HepG2 (cell line): ENCODE measurements at regions not wholly inside any gene's neighbourhood (a gene's known extent, or its start where the extent isn't known, plus 50 kb on each side); places are given as distances from the start of the nearest gene placed in this dataset.

ENCODE experiments used
- BCL3 ChIP-seq: sonication (generic); formaldehyde crosslinking; IDR thresholded peaks from 2 replicates; pipeline ENCODE4 v1.5.1; 2020; ENCODE audit warnings: mild to moderate bottlenecking, missing genetic modification reagents, moderate library complexity
- FLYWCH1 ChIP-seq: sonication (generic); formaldehyde crosslinking; IDR thresholded peaks from 2 replicates; pipeline ENCODE4 v1.8.1; 2023; ENCODE audit warnings: mild to moderate bottlenecking, missing genetic modification reagents
- HDAC2 ChIP-seq: sonication (generic); formaldehyde crosslinking; IDR thresholded peaks from 2 replicates; pipeline ENCODE4 v1.4.0; 2020; ENCODE audit warnings: missing genetic modification reagents
- IRX3 ChIP-seq: sonication (generic); formaldehyde crosslinking; IDR thresholded peaks from 2 replicates; pipeline ENCODE4 v1.8.1; 2023; ENCODE audit warnings: mild to moderate bottlenecking, low read depth, missing genetic modification reagents, borderline replicate concordance
- ISX ChIP-seq: sonication (generic); formaldehyde crosslinking; conservative IDR thresholded peaks from 2 replicates; pipeline ENCODE4 v1.5.0; 2020; ENCODE audit warnings: missing genetic modification reagents
- MTA1 ChIP-seq: sonication (generic); formaldehyde crosslinking; IDR thresholded peaks from 2 replicates; pipeline ENCODE4 v1.4.0; 2020; ENCODE audit warnings: missing genetic modification reagents, mild to moderate bottlenecking, borderline replicate concordance
- NAIF1 ChIP-seq: sonication (generic); formaldehyde crosslinking; IDR thresholded peaks from 2 replicates; pipeline ENCODE4 v1.5.0; 2020; ENCODE audit warnings: mild to moderate bottlenecking, missing genetic modification reagents, borderline replicate concordance
- PHF20 ChIP-seq: sonication (generic); formaldehyde crosslinking; IDR thresholded peaks from 2 replicates; pipeline ENCODE4 v1.5.0; 2020; ENCODE audit warnings: mild to moderate bottlenecking, missing genetic modification reagents
- POLR2AphosphoS5 ChIP-seq: IDR thresholded peaks from 2 replicates; pipeline ENCODE4 v1.6.1; 2012; ENCODE audit warnings: low read depth, low read length
- RNF219 ChIP-seq: sonication (generic); formaldehyde crosslinking; IDR thresholded peaks from 2 replicates; pipeline ENCODE4 v1.5.0; 2020; ENCODE audit warnings: mild to moderate bottlenecking, missing genetic modification reagents
- TEAD3 ChIP-seq: optimal IDR thresholded peaks from 2 replicates; pipeline ENCODE3; 2016; ENCODE audit warnings: borderline replicate concordance
- THRA ChIP-seq: sonication (generic); formaldehyde crosslinking; IDR thresholded peaks from 2 replicates; pipeline ENCODE4 v1.4.0; 2020; ENCODE audit warnings: missing genetic modification reagents, borderline replicate concordance
- TP53 ChIP-seq: sonication (generic); formaldehyde crosslinking; conservative IDR thresholded peaks from 2 replicates; pipeline ENCODE4 v1.4.0; 2020; ENCODE audit warnings: missing genetic modification reagents
- ZBTB8A ChIP-seq: sonication (generic); formaldehyde crosslinking; IDR thresholded peaks from 2 replicates; pipeline ENCODE4 v1.4.0; 2020; ENCODE audit warnings: mild to moderate bottlenecking, low read depth, missing genetic modification reagents, borderline replicate concordance
- ZNF121 ChIP-seq: sonication (generic); formaldehyde crosslinking; IDR thresholded peaks from 2 replicates; pipeline ENCODE4 v1.5.0; 2020; ENCODE audit warnings: mild to moderate bottlenecking, missing genetic modification reagents
- ZNF143 ChIP-seq: sonication (generic); formaldehyde crosslinking; IDR thresholded peaks from 2 replicates; pipeline ENCODE4 v1.4.0; 2020; ENCODE audit warnings: missing genetic modification reagents
- ZNF180 ChIP-seq: sonication (generic); formaldehyde crosslinking; IDR thresholded peaks from 2 replicates; pipeline ENCODE4 v1.4.0; 2020; ENCODE audit warnings: low read depth, missing genetic modification reagents, borderline replicate concordance
- ZNF207 ChIP-seq: fragments of 450-650 bp; IDR thresholded peaks from 2 replicates; pipeline ENCODE4 v1.6.1; 2016; ENCODE audit warnings: antibody characterized with exemption, borderline replicate concordance
- ZNF362 ChIP-seq: sonication (generic); formaldehyde crosslinking; IDR thresholded peaks from 2 replicates; pipeline ENCODE4 v1.4.0; 2020; ENCODE audit warnings: missing genetic modification reagents, mild to moderate bottlenecking, borderline replicate concordance
- ZNF441 ChIP-seq: sonication (generic); formaldehyde crosslinking; IDR thresholded peaks from 2 replicates; pipeline ENCODE4 v1.7.0; 2021; ENCODE audit warnings: missing genetic modification reagents, borderline replicate concordance
- ZNF446 ChIP-seq: sonication (generic); formaldehyde crosslinking; IDR thresholded peaks from 2 replicates; pipeline ENCODE4 v1.5.0; 2020; ENCODE audit warnings: mild to moderate bottlenecking, missing genetic modification reagents
- ZUFSP ChIP-seq: sonication (generic); formaldehyde crosslinking; IDR thresholded peaks from 2 replicates; pipeline ENCODE4 v1.9.0; 2021; ENCODE audit warnings: missing genetic modification reagents, mild to moderate bottlenecking, borderline replicate concordance

- TF ChIP-seq RNF219 (CRISPR knock-in tag) = no peak
- TF ChIP-seq ZNF207 = no peak
- no peak for TF ChIP-seq ZNF121 (CRISPR knock-in tag)
- no peak for TF ChIP-seq THRA (CRISPR knock-in tag)
- TF ChIP-seq ISX = no peak
- no peak for TF ChIP-seq MTA1
- no peak for TF ChIP-seq ZNF143 (CRISPR knock-in tag)
- TF ChIP-seq ZBTB8A (CRISPR knock-in tag) = no peak
- no peak for TF ChIP-seq PHF20 (CRISPR knock-in tag)
- no peak for TF ChIP-seq FLYWCH1 (CRISPR knock-in tag)
- no peak for TF ChIP-seq IRX3 (CRISPR knock-in tag)
- TF ChIP-seq ZNF446 (CRISPR knock-in tag) = no peak
- no peak for TF ChIP-seq ZUFSP (CRISPR knock-in tag)
- TF ChIP-seq TP53 (CRISPR knock-in tag) = no peak
- TF ChIP-seq POLR2AphosphoS5 = no peak
- TF ChIP-seq ZNF441 (CRISPR knock-in tag) = no peak
- no peak for TF ChIP-seq ZNF180 (CRISPR knock-in tag)
- peak; percentile 44; the same call in 1 of the 2 replicates for TF ChIP-seq HDAC2 (CRISPR knock-in tag)
- no peak for TF ChIP-seq NAIF1 (CRISPR knock-in tag)
- no peak for TF ChIP-seq ZNF362 (CRISPR knock-in tag)
- no peak for TF ChIP-seq BCL3 (CRISPR knock-in tag)
- TF ChIP-seq TEAD3 (CRISPR knock-in tag) = peak; percentile 8
Measured at GRCh38 chr4:3868211-3869173, 102.3 kb downstream of the ADRA2C start (continued).
